GM12878 (cell line): ENCODE measurements at regions not wholly inside any gene's neighbourhood (a gene's known extent, or its start where the extent isn't known, plus 50 kb on each side); places are given as distances from the start of the nearest gene placed in this dataset.

Experiments
- ATAC-seq: fragments of 200-7000 bp; cut with Tn5 transposase; 3 replicates; pipeline ENCODE4 v1.9.1; 2020; ENCODE audit warnings: mild to moderate bottlenecking, moderate library complexity
- BruUV-seq: library from RNA; stranded (reverse); fragments of 400-500 nt; replicated peaks from 2 replicates; lab custom pipeline; 2021; lab: Mats Ljungman, UMichigan
- CTCF ChIA-PET: fragments of 300-600 bp; sonication (Branson Sonifier 250); formaldehyde crosslinking; extraction: SDS; loops from one replicate; lab custom pipeline; 2021; ENCODE audit warnings: inconsistent platforms; lab: Yijun Ruan, JAX
- POLR2A ChIA-PET: fragments of 350-600 bp; formaldehyde crosslinking; extraction: SDS; loops from one replicate; lab custom pipeline; 2021; ENCODE audit warnings: inconsistent platforms; lab: Charles Lee
- RAD21 ChIA-PET: fragments of 300-600 bp; sonication (Branson Sonifier 250); formaldehyde crosslinking; loops from one replicate; lab custom pipeline; 2023; ENCODE audit warnings: antibody characterized with exemption; ENCODE audit not compliant: unreplicated experiment; lab: Charles Lee
- SMC1A ChIA-PET: fragments of 300-600 bp; sonication (Branson Sonifier 250); formaldehyde crosslinking; loops from one replicate; lab custom pipeline; 2023; ENCODE audit not compliant: unreplicated experiment, uncharacterized antibody; lab: Charles Lee
- DNase-seq: peaks from one replicate; pipeline ENCODE4 v3.0.0-alpha.2; 2011; ENCODE audit warnings: low read depth, low spot score
- FAIRE-seq: peaks from 3 replicates; lab custom pipeline; 2011; peaks lifted over from hg19 to GRCh38; lab: Jason Lieb, UNC
- H2AFZ ChIP-seq: 2 replicates; pipeline ENCODE4 v1.6.0; 2011; ENCODE audit warnings: low read depth, low read length, control low read depth; ENCODE audit not compliant: control insufficient read depth
- H3K27ac ChIP-seq: 2 replicates; pipeline ENCODE4 v1.5.1; 2011; ENCODE audit warnings: control low read depth; ENCODE audit not compliant: control insufficient read depth, insufficient read depth
- H3K27me3 ChIP-seq, 2 experiments: replicated peaks in 1 of 2; 2 replicates each; pipeline versions ENCODE4 v1.6.0 to v1.6.1; 2011; ENCODE audit warnings: low read length in 1 of 2; ENCODE audit not compliant: control insufficient read depth in 2 of 2, insufficient read depth in 2 of 2
- H3K36me3 ChIP-seq, 2 experiments: 2 replicates each; pipeline ENCODE4 v1.5.1; 2011; ENCODE audit warnings: low read length in 1 of 2; ENCODE audit not compliant: control insufficient read depth in 2 of 2, insufficient read depth in 2 of 2
- H3K4me1 ChIP-seq: 2 replicates; pipeline ENCODE4 v1.6.1; 2011; ENCODE audit warnings: mild to moderate bottlenecking, low read length, moderate library complexity, mixed read lengths; ENCODE audit not compliant: control insufficient read depth, insufficient read depth
- H3K4me2 ChIP-seq: 2 replicates; pipeline ENCODE4 v1.6.0; 2011; ENCODE audit warnings: control low read depth; ENCODE audit not compliant: control insufficient read depth, insufficient read depth
- H3K4me3 ChIP-seq: fragments of 200-600 bp; sonication (generic); 2 replicates; pipeline ENCODE4 v1.5.1; 2016
- H3K79me2 ChIP-seq: 2 replicates; pipeline ENCODE4 v1.6.0; 2011; ENCODE audit warnings: low read length; ENCODE audit not compliant: control insufficient read depth, insufficient read depth
- H3K9ac ChIP-seq: 2 replicates; pipeline ENCODE4 v1.8.0; 2011; ENCODE audit warnings: low read length, control low read depth, mixed read lengths; ENCODE audit not compliant: control insufficient read depth, insufficient read depth
- H3K9me3 ChIP-seq: replicated peaks from 3 replicates; pipeline ENCODE4 v1.5.1; 2011; ENCODE audit warnings: mild to moderate bottlenecking, low read length; ENCODE audit not compliant: control insufficient read depth, insufficient read depth
- H4K20me1 ChIP-seq: 2 replicates; pipeline ENCODE4 v1.6.0; 2011; ENCODE audit not compliant: control insufficient read depth, insufficient read depth
- ASH2L ChIP-seq: fragments of 300-600, 200-600 bp; sonication (generic); IDR thresholded peaks from 2 replicates; pipeline ENCODE4 v1.6.1; 2017; ENCODE audit warnings: low read depth, mild to moderate bottlenecking, borderline replicate concordance
- HCFC1 ChIP-seq: fragments of 150-350 bp; IDR thresholded peaks from 2 replicates; pipeline ENCODE4 v1.6.1; 2014; ENCODE audit warnings: low read length
- MTA3 ChIP-seq: IDR thresholded peaks from 2 replicates; pipeline ENCODE4 v1.6.1; 2012; ENCODE audit warnings: low read length, inconsistent platforms, borderline replicate concordance
- NFXL1 ChIP-seq: fragments of 450-650 bp; IDR thresholded peaks from 2 replicates; pipeline ENCODE4 v1.6.1; 2017; ENCODE audit warnings: antibody characterized with exemption, mild to moderate bottlenecking, borderline replicate concordance
- RAD21 ChIP-seq: IDR thresholded peaks from 2 replicates; pipeline ENCODE4 v1.6.1; 2011; ENCODE audit warnings: mild to moderate bottlenecking, low read depth, low read length, moderate library complexity; ENCODE audit not compliant: insufficient read depth
- RFX5 ChIP-seq: IDR thresholded peaks from 2 replicates; pipeline ENCODE4 v1.6.1; 2011; ENCODE audit warnings: low read depth, low read length, improper control_type of control experiment
- SUPT20H ChIP-seq: IDR thresholded peaks from 2 replicates; pipeline ENCODE4 v1.6.1; 2011; ENCODE audit warnings: low read depth, mild to moderate bottlenecking, low read length, moderate library complexity, borderline replicate concordance; ENCODE audit not compliant: control insufficient read depth
- ZZZ3 ChIP-seq: IDR thresholded peaks from 2 replicates; pipeline ENCODE4 v1.6.1; 2011; ENCODE audit warnings: low read depth; ENCODE audit not compliant: control insufficient read depth, insufficient read length
- WGBS: methylation state at CpG from one replicate; pipeline ENCODE4 v1.1.6; 2016; ENCODE audit warnings: low lambda C conversion rate; ENCODE audit not compliant: insufficient replicate concordance, insufficient coverage; ENCODE audit errors: missing lambda C conversion rate; 5-methylcytosine and 5-hydroxymethylcytosine counted together
- in situ Hi-C: fragments of 300-500 bp; cut with MboI; formaldehyde crosslinking; loops from 9 replicates; pipeline ENCODE4 v1.14.3; 2018; ENCODE audit warnings: mixed read lengths
- intact Hi-C: fragments of 100-400 bp; cut with micrococcal nuclease; formaldehyde crosslinking; loops from one replicate; pipeline ENCODE4 v1.14.2; 2022; ENCODE audit not compliant: unreplicated experiment
- TF ChIP-seq, protein P1 (sequence below): IDR thresholded peaks from 2 replicates; pipeline ENCODE4 v1.6.1; 2011; ENCODE audit warnings: borderline replicate concordance, low read depth, mild to moderate bottlenecking, moderate library complexity, mixed read lengths, low read length; ENCODE audit not compliant: insufficient read depth; ENCODE audit errors: extremely low read length
- TF ChIP-seq, protein P2 (sequence below): IDR thresholded peaks from 2 replicates; pipeline ENCODE4 v1.6.1; 2011; ENCODE audit warnings: mild to moderate bottlenecking, low read depth, low read length, moderate library complexity; ENCODE audit not compliant: insufficient replicate concordance
- TF ChIP-seq, protein P3 (sequence below): IDR thresholded peaks from 2 replicates; pipeline ENCODE4 v1.6.1; 2012; ENCODE audit warnings: low read length, inconsistent platforms

DNA sequence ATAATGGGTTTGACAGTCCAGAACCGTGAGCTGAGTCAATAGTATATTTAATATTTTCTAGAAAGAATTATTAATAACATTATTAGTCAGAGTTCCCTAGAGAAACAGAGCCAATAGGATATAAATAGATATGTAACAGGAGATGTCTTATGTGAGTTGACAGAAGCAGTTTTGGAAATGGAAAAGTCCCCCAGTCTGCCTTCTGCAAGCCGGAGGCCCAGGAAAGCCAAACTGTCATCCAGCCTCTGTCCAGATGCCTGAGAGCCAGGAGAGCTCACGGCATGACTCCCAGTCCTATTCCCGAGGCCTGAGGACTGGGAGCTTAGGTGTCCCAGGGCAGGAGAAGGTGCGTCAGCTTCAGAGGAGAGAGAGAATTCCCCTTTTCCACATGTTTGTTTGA is 286.4 kb upstream of the ADARB2 start:
- POLR2A ChIA-PET = no interaction called here
- TF ChIP-seq RAD21 = no peak
- TF ChIP-seq, protein P1, sequence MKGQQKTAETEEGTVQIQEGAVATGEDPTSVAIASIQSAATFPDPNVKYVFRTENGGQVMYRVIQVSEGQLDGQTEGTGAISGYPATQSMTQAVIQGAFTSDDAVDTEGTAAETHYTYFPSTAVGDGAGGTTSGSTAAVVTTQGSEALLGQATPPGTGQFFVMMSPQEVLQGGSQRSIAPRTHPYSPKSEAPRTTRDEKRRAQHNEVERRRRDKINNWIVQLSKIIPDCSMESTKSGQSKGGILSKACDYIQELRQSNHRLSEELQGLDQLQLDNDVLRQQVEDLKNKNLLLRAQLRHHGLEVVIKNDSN = no peak
- no peak for TF ChIP-seq RFX5
- TF ChIP-seq, protein P2, sequence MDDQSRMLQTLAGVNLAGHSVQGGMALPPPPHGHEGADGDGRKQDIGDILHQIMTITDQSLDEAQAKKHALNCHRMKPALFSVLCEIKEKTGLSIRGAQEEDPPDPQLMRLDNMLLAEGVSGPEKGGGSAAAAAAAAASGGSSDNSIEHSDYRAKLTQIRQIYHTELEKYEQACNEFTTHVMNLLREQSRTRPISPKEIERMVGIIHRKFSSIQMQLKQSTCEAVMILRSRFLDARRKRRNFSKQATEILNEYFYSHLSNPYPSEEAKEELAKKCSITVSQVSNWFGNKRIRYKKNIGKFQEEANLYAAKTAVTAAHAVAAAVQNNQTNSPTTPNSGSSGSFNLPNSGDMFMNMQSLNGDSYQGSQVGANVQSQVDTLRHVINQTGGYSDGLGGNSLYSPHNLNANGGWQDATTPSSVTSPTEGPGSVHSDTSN = no peak
- TF ChIP-seq, all 136 proteins: peak for 0

DNA sequence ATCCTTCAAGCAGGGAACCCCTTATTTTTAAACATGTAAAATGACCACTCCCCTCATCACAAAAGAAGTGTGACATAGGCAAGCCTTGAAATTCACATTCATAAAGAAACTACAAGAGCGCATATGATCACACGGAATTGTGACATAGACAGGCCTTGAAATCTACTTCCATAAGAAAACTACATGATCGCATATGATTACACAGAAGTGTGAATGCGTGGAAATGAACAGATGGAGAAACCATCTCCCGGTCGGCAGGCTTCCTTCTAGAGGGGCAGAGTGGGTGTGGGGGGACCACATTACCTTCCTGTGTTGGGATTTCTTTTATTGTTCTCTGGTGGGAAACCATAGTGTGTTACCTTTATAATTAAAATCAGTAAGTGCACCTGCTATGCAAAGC is 285.1 kb upstream of the ADARB2 start:
- RAD21 ChIA-PET = no interaction called here
- no peaks in the 10 kb centered on the region for H3K36me3 ChIP-seq
- CTCF ChIA-PET = no interaction called here
- H3K4me2 ChIP-seq = no peak overlapping the region
- WGBS = 57% methylated on average over 6 of the region's 6 CpGs
- ATAC-seq (no peak), FAIRE-seq (no peak), DNase-seq (no peak)
- POLR2A ChIA-PET = no interaction called here
- H4K20me1 ChIP-seq = no peaks in the 10 kb centered on the region
- H3K27me3 ChIP-seq = no peaks in the 10 kb centered on the region
- H3K27ac ChIP-seq = no peak overlapping the region
- H3K9me3 ChIP-seq = no peaks in the 10 kb centered on the region
- no TSS peak for BruUV-seq
- in situ Hi-C loops = no loop called here
- H3K4me1 ChIP-seq = no peaks in the 10 kb centered on the region
- H3K4me3 ChIP-seq = no peak overlapping the region
- SMC1A ChIA-PET = no interaction called here
- no peaks in the 10 kb centered on the region for H3K79me2 ChIP-seq
- H3K9ac ChIP-seq = no peak overlapping the region
- H2AFZ ChIP-seq = no peak overlapping the region
- intact Hi-C loops = no loop called here
- TF ChIP-seq ZZZ3 (no peak), HCFC1 (no peak), SUPT20H (no peak), ASH2L (no peak), NFXL1 (no peak), MTA3 (no peak)
- TF ChIP-seq, protein P3, sequence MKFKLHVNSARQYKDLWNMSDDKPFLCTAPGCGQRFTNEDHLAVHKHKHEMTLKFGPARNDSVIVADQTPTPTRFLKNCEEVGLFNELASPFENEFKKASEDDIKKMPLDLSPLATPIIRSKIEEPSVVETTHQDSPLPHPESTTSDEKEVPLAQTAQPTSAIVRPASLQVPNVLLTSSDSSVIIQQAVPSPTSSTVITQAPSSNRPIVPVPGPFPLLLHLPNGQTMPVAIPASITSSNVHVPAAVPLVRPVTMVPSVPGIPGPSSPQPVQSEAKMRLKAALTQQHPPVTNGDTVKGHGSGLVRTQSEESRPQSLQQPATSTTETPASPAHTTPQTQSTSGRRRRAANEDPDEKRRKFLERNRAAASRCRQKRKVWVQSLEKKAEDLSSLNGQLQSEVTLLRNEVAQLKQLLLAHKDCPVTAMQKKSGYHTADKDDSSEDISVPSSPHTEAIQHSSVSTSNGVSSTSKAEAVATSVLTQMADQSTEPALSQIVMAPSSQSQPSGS = no peak

More for the DNA sequence above, 286.4 kb upstream of the ADARB2 start:
- ChIA-PET SMC1A (no interaction called here), CTCF (no interaction called here), RAD21 (no interaction called here)
- FAIRE-seq (no peak), ATAC-seq (no peak), DNase-seq (no peak)
- WGBS = 0% methylated on average over 5 of the region's 5 CpGs
- no peaks in the 10 kb centered on the region for H3K36me3 ChIP-seq
- no peaks in the 10 kb centered on the region for H3K9me3 ChIP-seq
- H3K27me3 ChIP-seq = no peaks in the 10 kb centered on the region
- H3K9ac ChIP-seq = no peak overlapping the region
- no peaks in the 10 kb centered on the region for H3K4me1 ChIP-seq
- H3K4me2 ChIP-seq = no peak overlapping the region
- H4K20me1 ChIP-seq = no peaks in the 10 kb centered on the region
- BruUV-seq = no TSS peak
- H3K79me2 ChIP-seq = no peaks in the 10 kb centered on the region
- intact Hi-C loops = no loop called here
- no peak overlapping the region for H3K4me3 ChIP-seq
- no peak overlapping the region for H3K27ac ChIP-seq
- no peak overlapping the region for H2AFZ ChIP-seq
- in situ Hi-C loops = no loop called here
